ENCODE measurements at regions not wholly inside any gene's neighbourhood (a gene's known extent, or its start where the extent isn't known, plus 50 kb on each side); places are given as distances from the start of the nearest gene placed in this dataset.

- no peaks in the 10 kb centered on the region for H3K27me3 ChIP-seq (ENCODE audit: insufficient read depth, low read length, poor library complexity, severe bottlenecking)
- no peaks in the 10 kb centered on the region for H3K4me1 ChIP-seq (ENCODE audit: insufficient read depth, low read length)
- DNase-seq, result no peak
- no peaks in the 10 kb centered on the region for H3K9me3 Mint-ChIP-seq
- H3K27ac ChIP-seq (ENCODE audit: low read depth, low read length), result no peak overlapping the region
- CTCF ChIA-PET, result no interaction called here
- no peaks in the 10 kb centered on the region for H3K36me3 ChIP-seq (ENCODE audit: insufficient read depth, low read length)
- no peaks in the 10 kb centered on the region for H3K9me3 ChIP-seq (ENCODE audit: low read length)
- peaks cover 5 to 21% of the 10 kb centered on the region in 2 donors for H3K27me3 Mint-ChIP-seq
- no peak overlapping the region for H3K4me3 ChIP-seq (ENCODE audit: low read length)
- no peak overlapping the region for H3K27ac Mint-ChIP-seq
- POLR2A ChIA-PET, result no interaction called here
- H3K36me3 Mint-ChIP-seq, result no peaks in the 10 kb centered on the region
- H3K4me1 Mint-ChIP-seq, result no peaks in the 10 kb centered on the region
- H3K4me3 Mint-ChIP-seq, result no peak overlapping the region
Observed at GRCh38 chr16:80366023-80366422, 174.8 kb upstream of the DYNLRB2 start.

- H3K27ac Mint-ChIP-seq, result no peak overlapping the region
- H3K27me3 ChIP-seq (ENCODE audit: insufficient read depth, low read length, poor library complexity, severe bottlenecking), result no peaks in the 10 kb centered on the region
- H3K4me3 ChIP-seq (ENCODE audit: low read length), result no peak overlapping the region
- no peak for DNase-seq
- H3K27ac ChIP-seq (ENCODE audit: low read depth, low read length), result no peak overlapping the region
- H3K4me3 Mint-ChIP-seq, result no peak overlapping the region
- ChIA-PET CTCF (no interaction called here), POLR2A (no interaction called here)
- no peaks in the 10 kb centered on the region for H3K4me1 Mint-ChIP-seq
- peaks cover 3 to 29% of the 10 kb centered on the region in 2 donors for H3K27me3 Mint-ChIP-seq
- H3K9me3 Mint-ChIP-seq, result no peaks in the 10 kb centered on the region
- H3K36me3 Mint-ChIP-seq, result no peaks in the 10 kb centered on the region
- H3K9me3 ChIP-seq (ENCODE audit: low read length), result no peaks in the 10 kb centered on the region
- no peaks in the 10 kb centered on the region for H3K36me3 ChIP-seq (ENCODE audit: insufficient read depth, low read length)
- no peaks in the 10 kb centered on the region for H3K4me1 ChIP-seq (ENCODE audit: insufficient read depth, low read length)
Observed at GRCh38 chr16:80362816-80363215, 178.0 kb upstream of the DYNLRB2 start.

GRCh38 chr16:80356365-80356764 is 184.4 kb upstream of the DYNLRB2 start:
- Mint-ChIP-seq H3K27ac (no peak overlapping the region), H3K36me3 (no peaks in the 10 kb centered on the region), H3K27me3 (peaks cover 0 to 15% of the 10 kb centered on the region in 2 donors), H3K9me3 (no peaks in the 10 kb centered on the region), H3K4me1 (no peaks in the 10 kb centered on the region), H3K4me3 (no peak overlapping the region)
- ChIA-PET CTCF (no interaction called here), POLR2A (no interaction called here)
- H3K27me3 ChIP-seq (ENCODE audit: insufficient read depth, low read length, poor library complexity, severe bottlenecking), result no peaks in the 10 kb centered on the region
- H3K4me3 ChIP-seq (ENCODE audit: low read length), result no peak overlapping the region
- no peaks in the 10 kb centered on the region for H3K36me3 ChIP-seq (ENCODE audit: insufficient read depth, low read length)
- H3K9me3 ChIP-seq (ENCODE audit: low read length), result no peaks in the 10 kb centered on the region
- no peak overlapping the region for H3K27ac ChIP-seq (ENCODE audit: low read depth, low read length)
- no peak for DNase-seq
- H3K4me1 ChIP-seq (ENCODE audit: insufficient read depth, low read length), result no peaks in the 10 kb centered on the region

GRCh38 chr16:80355335-80355734 is 185.5 kb upstream of the DYNLRB2 start:
- no peak for DNase-seq
- H3K27me3 Mint-ChIP-seq, result peaks cover 0 to 4% of the 10 kb centered on the region in 2 donors
- H3K4me3 Mint-ChIP-seq, result no peak overlapping the region
- no peaks in the 10 kb centered on the region for H3K9me3 ChIP-seq (ENCODE audit: low read length)
- no peaks in the 10 kb centered on the region for H3K9me3 Mint-ChIP-seq
- H3K36me3 Mint-ChIP-seq, result no peaks in the 10 kb centered on the region
- H3K4me1 Mint-ChIP-seq, result no peaks in the 10 kb centered on the region
- no peaks in the 10 kb centered on the region for H3K4me1 ChIP-seq (ENCODE audit: insufficient read depth, low read length)
- no peak overlapping the region for H3K27ac Mint-ChIP-seq
- no peak overlapping the region for H3K27ac ChIP-seq (ENCODE audit: low read depth, low read length)
- ChIA-PET CTCF (no interaction called here), POLR2A (no interaction called here)
- H3K27me3 ChIP-seq (ENCODE audit: insufficient read depth, low read length, poor library complexity, severe bottlenecking), result no peaks in the 10 kb centered on the region
- H3K36me3 ChIP-seq (ENCODE audit: insufficient read depth, low read length), result no peaks in the 10 kb centered on the region
- no peak overlapping the region for H3K4me3 ChIP-seq (ENCODE audit: low read length)

GRCh38 chr16:80350061-80350460 is 190.7 kb upstream of the DYNLRB2 start:
- no peak for DNase-seq
- Histone ChIP-seq H3K9me3 (ENCODE audit: low read length) (no peaks in the 10 kb centered on the region), H3K36me3 (ENCODE audit: insufficient read depth, low read length) (no peaks in the 10 kb centered on the region), H3K4me3 (ENCODE audit: low read length) (no peak overlapping the region), H3K27ac (ENCODE audit: low read depth, low read length) (no peak overlapping the region), H3K4me1 (ENCODE audit: insufficient read depth, low read length) (no peaks in the 10 kb centered on the region), H3K27me3 (ENCODE audit: insufficient read depth, low read length, poor library complexity, severe bottlenecking) (no peaks in the 10 kb centered on the region)
- H3K4me3 Mint-ChIP-seq, result no peak overlapping the region
- no peaks in the 10 kb centered on the region for H3K36me3 Mint-ChIP-seq
- H3K9me3 Mint-ChIP-seq, result peaks cover 0 to 5% (median 0%) of the 10 kb centered on the region in 5 donors
- ChIA-PET POLR2A (no interaction called here), CTCF (interaction anchor here (1.3 kb wide), 1 partner anchor 10 kb away, joined by 3 read pairs; no protein-coding TSS in a partner anchor)
- no peaks in the 10 kb centered on the region for H3K4me1 Mint-ChIP-seq
- H3K27me3 Mint-ChIP-seq, result peaks cover 0 to 18% of the 10 kb centered on the region in 2 donors
- no peak overlapping the region for H3K27ac Mint-ChIP-seq

- CTCF ChIA-PET, result no interaction called here
- no peak overlapping the region for H3K27ac ChIP-seq (ENCODE audit: low read depth, low read length)
- H3K36me3 Mint-ChIP-seq, result no peaks in the 10 kb centered on the region
- POLR2A ChIA-PET, result no interaction called here
- H3K4me1 Mint-ChIP-seq, result no peaks in the 10 kb centered on the region
- no peaks in the 10 kb centered on the region for H3K4me1 ChIP-seq (ENCODE audit: insufficient read depth, low read length)
- H3K9me3 Mint-ChIP-seq, result peaks cover 0 to 5% (median 0%) of the 10 kb centered on the region in 5 donors
- H3K27me3 Mint-ChIP-seq, result peaks cover 1 to 15% of the 10 kb centered on the region in 2 donors
- H3K36me3 ChIP-seq (ENCODE audit: insufficient read depth, low read length), result no peaks in the 10 kb centered on the region
- H3K4me3 Mint-ChIP-seq, result no peak overlapping the region
- no peaks in the 10 kb centered on the region for H3K27me3 ChIP-seq (ENCODE audit: insufficient read depth, low read length, poor library complexity, severe bottlenecking)
- H3K9me3 ChIP-seq (ENCODE audit: low read length), result no peaks in the 10 kb centered on the region
- H3K27ac Mint-ChIP-seq, result no peak overlapping the region
- no peak for DNase-seq
- H3K4me3 ChIP-seq (ENCODE audit: low read length), result no peak overlapping the region
Observed at GRCh38 chr16:80347900-80348299, 192.9 kb upstream of the DYNLRB2 start.

- H3K9me3 Mint-ChIP-seq, result peaks cover 0 to 5% (median 0%) of the 10 kb centered on the region in 5 donors
- POLR2A ChIA-PET, result no interaction called here
Observed at GRCh38 chr16:80347002-80347401, 193.8 kb upstream of the DYNLRB2 start.

GRCh38 chr16:80346111-80346632 is 194.6 kb upstream of the DYNLRB2 start:
- Mint-ChIP-seq H3K9me3 (peaks cover 0 to 5% (median 0%) of the 10 kb centered on the region in 5 donors), H3K27me3 (peaks cover 4 to 15% of the 10 kb centered on the region in 2 donors), H3K27ac (no peak overlapping the region), H3K4me1 (no peaks in the 10 kb centered on the region), H3K4me3 (no peak overlapping the region), H3K36me3 (no peaks in the 10 kb centered on the region)
- H3K36me3 ChIP-seq (ENCODE audit: insufficient read depth, low read length), result no peaks in the 10 kb centered on the region
- POLR2A ChIA-PET, result no interaction called here
- H3K9me3 ChIP-seq (ENCODE audit: low read length), result no peaks in the 10 kb centered on the region
- DNase-seq, result no peak
- no peaks in the 10 kb centered on the region for H3K4me1 ChIP-seq (ENCODE audit: insufficient read depth, low read length)
- no peak overlapping the region for H3K4me3 ChIP-seq (ENCODE audit: low read length)
- CTCF ChIA-PET, result no interaction called here
- H3K27ac ChIP-seq (ENCODE audit: low read depth, low read length), result no peak overlapping the region
- no peaks in the 10 kb centered on the region for H3K27me3 ChIP-seq (ENCODE audit: insufficient read depth, low read length, poor library complexity, severe bottlenecking)

More at GRCh38 chr16:80347002-80347401, 193.8 kb upstream of the DYNLRB2 start:
- Histone ChIP-seq H3K4me3 (ENCODE audit: low read length) (no peak overlapping the region), H3K27me3 (ENCODE audit: insufficient read depth, low read length, poor library complexity, severe bottlenecking) (no peaks in the 10 kb centered on the region), H3K9me3 (ENCODE audit: low read length) (no peaks in the 10 kb centered on the region), H3K36me3 (ENCODE audit: insufficient read depth, low read length) (no peaks in the 10 kb centered on the region), H3K4me1 (ENCODE audit: insufficient read depth, low read length) (no peaks in the 10 kb centered on the region), H3K27ac (ENCODE audit: low read depth, low read length) (no peak overlapping the region)
- DNase-seq, result no peak
- CTCF ChIA-PET, result no interaction called here
- H3K4me3 Mint-ChIP-seq, result no peak overlapping the region
- H3K27ac Mint-ChIP-seq, result no peak overlapping the region
- H3K4me1 Mint-ChIP-seq, result no peaks in the 10 kb centered on the region
- no peaks in the 10 kb centered on the region for H3K36me3 Mint-ChIP-seq
- H3K27me3 Mint-ChIP-seq, result peaks cover 4 to 15% of the 10 kb centered on the region in 2 donors

GRCh38 chr16:80345701-80346100 is 195.1 kb upstream of the DYNLRB2 start:
- peaks cover 0 to 5% (median 0%) of the 10 kb centered on the region in 5 donors for H3K9me3 Mint-ChIP-seq
- H3K27me3 Mint-ChIP-seq, result peaks cover 4 to 15% of the 10 kb centered on the region in 2 donors
- no peaks in the 10 kb centered on the region for H3K4me1 Mint-ChIP-seq
- no peaks in the 10 kb centered on the region for H3K36me3 ChIP-seq (ENCODE audit: insufficient read depth, low read length)
- no peaks in the 10 kb centered on the region for H3K36me3 Mint-ChIP-seq
- no peak for DNase-seq
- H3K4me1 ChIP-seq (ENCODE audit: insufficient read depth, low read length), result no peaks in the 10 kb centered on the region
- no peak overlapping the region for H3K4me3 Mint-ChIP-seq
- no peak overlapping the region for H3K27ac ChIP-seq (ENCODE audit: low read depth, low read length)
- no peaks in the 10 kb centered on the region for H3K9me3 ChIP-seq (ENCODE audit: low read length)
- POLR2A ChIA-PET, result no interaction called here
- CTCF ChIA-PET, result no interaction called here
- no peak overlapping the region for H3K27ac Mint-ChIP-seq
- no peak overlapping the region for H3K4me3 ChIP-seq (ENCODE audit: low read length)
- H3K27me3 ChIP-seq (ENCODE audit: insufficient read depth, low read length, poor library complexity, severe bottlenecking), result no peaks in the 10 kb centered on the region

Measured in CD8-positive, alpha-beta memory T cell (primary cell).